ENCODE measurements at regions not wholly inside any gene's neighbourhood (a gene's known extent, or its start where the extent isn't known, plus 50 kb on each side); places are given as distances from the start of the nearest gene placed in this dataset.

- TF ChIP-seq POLR2AphosphoS5 (IDR thresholded peaks at IDR 0.05; ENCODE audit: low read depth, low read length) (no peak), TAF1 (IDR thresholded peaks at IDR 0.05; ENCODE audit: borderline replicate concordance, low read depth, low read length) (no peak)
Observed at GRCh38 chr7:156091519-156092080, 279.3 kb upstream of the SHH start.

Measured in GM12892 (cell line).